Suppressor macrophage (primary cell): ENCODE measurements at regions not wholly inside any gene's neighbourhood (a gene's known extent, or its start where the extent isn't known, plus 50 kb on each side); places are given as distances from the start of the nearest gene placed in this dataset.

Experiments used
- DNase-seq, 4 experiments: peaks; one replicate each; pipeline ENCODE4 v3.0.0-alpha.2; 2020 to 2022

GRCh38 chr4:178427663-178428062 lies 985.4 kb upstream of the AGA start:
- no peak for DNase-seq

GRCh38 chr4:178448372-178449035 lies 1006.3 kb upstream of the AGA start:
- DNase-seq = no peak

GRCh38 chr4:178450614-178451013 lies 1008.4 kb upstream of the AGA start:
- DNase-seq = no peak

GRCh38 chr4:178453057-178453456 lies 1010.8 kb upstream of the AGA start:
- no peak for DNase-seq

- DNase-seq = no peak
These were observed 1015.0 kb upstream of the AGA start for GRCh38 chr4:178457286-178457685.

- DNase-seq = no peak
These were observed 1020.5 kb upstream of the AGA start for GRCh38 chr4:178462710-178463109.

- no peak for DNase-seq
These were observed 1021.5 kb upstream of the AGA start for GRCh38 chr4:178463747-178464146.

GRCh38 chr4:178470996-178471784 lies 1029.0 kb upstream of the AGA start:
- DNase-seq = no peak

- DNase-seq = no peak
These were observed 1029.8 kb upstream of the AGA start for GRCh38 chr4:178471994-178472393.

GRCh38 chr4:178480105-178480504 lies 1037.9 kb upstream of the AGA start:
- DNase-seq = no peak

- no peak for DNase-seq
These were observed 1038.6 kb upstream of the AGA start for GRCh38 chr4:178480881-178481280.

- no peak for DNase-seq
These were observed 1039.3 kb upstream of the AGA start for GRCh38 chr4:178481564-178481963.

- no peak for DNase-seq
These were observed 1080.8 kb upstream of the AGA start for GRCh38 chr4:178523038-178523437.

- DNase-seq = no peak
These were observed 1093.8 kb upstream of the AGA start for GRCh38 chr4:178535939-178536579.

GRCh38 chr4:178553201-178553600 lies 1111.0 kb upstream of the AGA start:
- DNase-seq = no peak

- DNase-seq = no peak
These were observed 1112.1 kb upstream of the AGA start for GRCh38 chr4:178554352-178554751.

- no peak for DNase-seq
These were observed 1114.6 kb upstream of the AGA start for GRCh38 chr4:178556796-178557195.

GRCh38 chr4:178577933-178578332 lies 1135.7 kb upstream of the AGA start:
- DNase-seq = no peak

- DNase-seq = no peak
These were observed 1153.4 kb upstream of the AGA start for GRCh38 chr4:178595500-178596138.

- no peak for DNase-seq
These were observed 1156.4 kb upstream of the AGA start for GRCh38 chr4:178598672-178599071.

- no peak for DNase-seq
These were observed 1157.3 kb upstream of the AGA start for GRCh38 chr4:178599521-178599920.

GRCh38 chr4:178602833-178603232 lies 1160.6 kb upstream of the AGA start:
- DNase-seq = no peak

GRCh38 chr4:178611062-178611461 lies 1168.8 kb upstream of the AGA start:
- DNase-seq = no peak
